PFSK-1 (cell line): ENCODE measurements at regions not wholly inside any gene's neighbourhood (a gene's known extent, or its start where the extent isn't known, plus 50 kb on each side); places are given as distances from the start of the nearest gene placed in this dataset.

Source experiments
- POLR2AphosphoS5 ChIP-seq: IDR thresholded peaks from 2 replicates; pipeline ENCODE4 v1.6.1; 2012; ENCODE audit warnings: low read depth, mild to moderate bottlenecking, control low read depth, low read length, moderate library complexity
- SIN3A ChIP-seq: IDR thresholded peaks from 2 replicates; pipeline ENCODE4 v1.6.1; 2012; ENCODE audit warnings: mild to moderate bottlenecking, low read length, moderate library complexity, borderline replicate concordance; ENCODE audit not compliant: insufficient read depth

- TF ChIP-seq POLR2AphosphoS5 (no peak), SIN3A (no peak)
Observed at GRCh38 chr11:116536416-116536815, 236.4 kb downstream of the BUD13 start.
